Effector memory CD4-positive, alpha-beta T cell (primary cell): ENCODE measurements at regions not wholly inside any gene's neighbourhood (a gene's known extent, or its start where the extent isn't known, plus 50 kb on each side); places are given as distances from the start of the nearest gene placed in this dataset.

Source experiments
- DNase-seq, 3 donors: peaks; one replicate each; pipeline ENCODE4 v3.0.0-alpha.2; 2020
- H3K27ac ChIP-seq: 2 replicates; pipeline ENCODE4 v1.7.0; 2013; ENCODE audit warnings: mild to moderate bottlenecking, low read length, moderate library complexity; ENCODE audit not compliant: insufficient read depth, poor library complexity, severe bottlenecking
- H3K27me3 ChIP-seq: replicated peaks from 2 replicates; pipeline ENCODE4 v1.7.0; 2013; ENCODE audit warnings: mild to moderate bottlenecking, low read length; ENCODE audit not compliant: insufficient read depth, control insufficient read depth, poor library complexity, severe bottlenecking
- H3K36me3 ChIP-seq: 2 replicates; pipeline ENCODE4 v1.7.0; 2013; ENCODE audit warnings: mild to moderate bottlenecking, low read length, moderate library complexity; ENCODE audit not compliant: control insufficient read depth, insufficient read depth
- H3K4me1 ChIP-seq: 2 replicates; pipeline ENCODE4 v1.7.0; 2013; ENCODE audit warnings: low read length, mild to moderate bottlenecking; ENCODE audit not compliant: control insufficient read depth, insufficient read depth, poor library complexity, severe bottlenecking
- H3K4me3 ChIP-seq: 2 replicates; pipeline ENCODE4 v1.7.0; 2013; ENCODE audit warnings: low read length, low read depth, mild to moderate bottlenecking; ENCODE audit not compliant: insufficient read depth, poor library complexity, severe bottlenecking
- H3K9me3 ChIP-seq: 2 replicates; pipeline ENCODE4 v1.7.0; 2013; ENCODE audit warnings: mild to moderate bottlenecking, low read length, moderate library complexity; ENCODE audit not compliant: control insufficient read depth

GRCh38 chr4:129675036-129675435, 579.1 kb downstream of the C4orf33 start:
- H3K4me3 ChIP-seq, result no peak overlapping the region
- no peaks in the 10 kb centered on the region for H3K9me3 ChIP-seq
- H3K4me1 ChIP-seq, result no peaks in the 10 kb centered on the region
- no peaks in the 10 kb centered on the region for H3K27me3 ChIP-seq
- H3K36me3 ChIP-seq, result no peaks in the 10 kb centered on the region
- no peak for DNase-seq
- H3K27ac ChIP-seq, result no peak overlapping the region

GRCh38 chr4:129676934-129677333, 581.0 kb downstream of the C4orf33 start:
- Histone ChIP-seq H3K27ac (no peak overlapping the region), H3K27me3 (no peaks in the 10 kb centered on the region), H3K9me3 (no peaks in the 10 kb centered on the region), H3K4me3 (no peak overlapping the region), H3K36me3 (no peaks in the 10 kb centered on the region), H3K4me1 (no peaks in the 10 kb centered on the region)
- no peak for DNase-seq

GRCh38 chr4:129682586-129682985, 586.6 kb downstream of the C4orf33 start:
- Histone ChIP-seq H3K4me1 (no peaks in the 10 kb centered on the region), H3K9me3 (no peaks in the 10 kb centered on the region), H3K36me3 (no peaks in the 10 kb centered on the region), H3K27ac (no peak overlapping the region), H3K4me3 (no peak overlapping the region), H3K27me3 (no peaks in the 10 kb centered on the region)
- DNase-seq, result no peak

- Histone ChIP-seq H3K9me3 (no peaks in the 10 kb centered on the region), H3K4me3 (no peak overlapping the region), H3K27ac (no peak overlapping the region), H3K36me3 (no peaks in the 10 kb centered on the region), H3K27me3 (no peaks in the 10 kb centered on the region), H3K4me1 (no peaks in the 10 kb centered on the region)
- no peak for DNase-seq
Observed at GRCh38 chr4:129707949-129708348, 612.0 kb downstream of the C4orf33 start.

- H3K27me3 ChIP-seq, result no peaks in the 10 kb centered on the region
- no peaks in the 10 kb centered on the region for H3K36me3 ChIP-seq
- DNase-seq, result no peak
- no peak overlapping the region for H3K27ac ChIP-seq
- no peaks in the 10 kb centered on the region for H3K4me1 ChIP-seq
- no peaks in the 10 kb centered on the region for H3K9me3 ChIP-seq
- no peak overlapping the region for H3K4me3 ChIP-seq
Observed at GRCh38 chr4:129708784-129709183, 612.8 kb downstream of the C4orf33 start.

- Histone ChIP-seq H3K4me1 (no peaks in the 10 kb centered on the region), H3K27me3 (no peaks in the 10 kb centered on the region), H3K9me3 (no peaks in the 10 kb centered on the region), H3K4me3 (no peak overlapping the region), H3K27ac (no peak overlapping the region), H3K36me3 (no peaks in the 10 kb centered on the region)
- DNase-seq, result no peak
Observed at GRCh38 chr4:129738175-129738574, 642.2 kb downstream of the C4orf33 start.

GRCh38 chr4:129747756-129748155, 651.8 kb downstream of the C4orf33 start:
- DNase-seq, result no peak
- no peaks in the 10 kb centered on the region for H3K9me3 ChIP-seq

GRCh38 chr4:129748991-129749390, 653.0 kb downstream of the C4orf33 start:
- no peak for DNase-seq
- Histone ChIP-seq H3K9me3 (no peaks in the 10 kb centered on the region), H3K27me3 (no peaks in the 10 kb centered on the region), H3K27ac (no peak overlapping the region), H3K4me3 (no peak overlapping the region), H3K4me1 (no peaks in the 10 kb centered on the region), H3K36me3 (no peaks in the 10 kb centered on the region)

More at GRCh38 chr4:129747756-129748155, 651.8 kb downstream of the C4orf33 start:
- Histone ChIP-seq H3K36me3 (no peaks in the 10 kb centered on the region), H3K4me3 (no peak overlapping the region), H3K27me3 (no peaks in the 10 kb centered on the region), H3K27ac (no peak overlapping the region), H3K4me1 (no peaks in the 10 kb centered on the region)

GRCh38 chr4:129751646-129752045, 655.7 kb downstream of the C4orf33 start:
- H3K4me3 ChIP-seq, result no peak overlapping the region
- no peaks in the 10 kb centered on the region for H3K4me1 ChIP-seq
- no peaks in the 10 kb centered on the region for H3K9me3 ChIP-seq
- H3K36me3 ChIP-seq, result no peaks in the 10 kb centered on the region
- no peak for DNase-seq
- H3K27me3 ChIP-seq, result no peaks in the 10 kb centered on the region
- H3K27ac ChIP-seq, result no peak overlapping the region

GRCh38 chr4:129783596-129783995, 687.6 kb downstream of the C4orf33 start:
- Histone ChIP-seq H3K36me3 (no peaks in the 10 kb centered on the region), H3K9me3 (no peaks in the 10 kb centered on the region), H3K4me1 (no peaks in the 10 kb centered on the region), H3K4me3 (no peak overlapping the region), H3K27ac (no peak overlapping the region), H3K27me3 (no peaks in the 10 kb centered on the region)
- no peak for DNase-seq

GRCh38 chr4:129788486-129788885, 692.5 kb downstream of the C4orf33 start:
- H3K27me3 ChIP-seq, result no peaks in the 10 kb centered on the region
- no peaks in the 10 kb centered on the region for H3K9me3 ChIP-seq
- no peaks in the 10 kb centered on the region for H3K4me1 ChIP-seq
- no peak overlapping the region for H3K27ac ChIP-seq
- H3K36me3 ChIP-seq, result no peaks in the 10 kb centered on the region
- DNase-seq, result no peak
- H3K4me3 ChIP-seq, result no peak overlapping the region
